ENCODE measurements at regions not wholly inside any gene's neighbourhood (a gene's known extent, or its start where the extent isn't known, plus 50 kb on each side); places are given as distances from the start of the nearest gene placed in this dataset.

GRCh38 chrX:7420717-7421116, 272.8 kb upstream of the PUDP start:
- no peak for DNase-seq
- no peak for TF ChIP-seq CTCF (conservative IDR thresholded peaks at IDR 0.05)
- no peak for TF ChIP-seq EZH2 (IDR thresholded peaks at IDR 0.05; ENCODE audit: low read depth)
- H3K4me2 ChIP-seq = no peak overlapping the region

GRCh38 chrX:7414753-7415152, 266.8 kb upstream of the PUDP start:
- Histone ChIP-seq H2AFZ (no peak overlapping the region), H3K9me3 (ENCODE audit: insufficient read depth, low read depth) (no peaks in the 10 kb centered on the region), H3K4me1 (replicated peaks; ENCODE audit: insufficient read depth) (no peaks in the 10 kb centered on the region), H3K4me3 (no peak overlapping the region), H3K9me2 (ENCODE audit: insufficient read depth) (no peaks in the 10 kb centered on the region), H3K79me2 (ENCODE audit: low read depth) (no peaks in the 10 kb centered on the region), H3K4me2 (no peak overlapping the region), H3K27ac (no peak overlapping the region), H3F3A (ENCODE audit: insufficient read depth, low read depth) (no peaks in the 10 kb centered on the region), H4K20me1 (ENCODE audit: insufficient read depth) (no peaks in the 10 kb centered on the region), H3K27me3 (ENCODE audit: insufficient read depth, low read depth) (no peaks in the 10 kb centered on the region), H3K36me3 (ENCODE audit: low read depth) (no peaks in the 10 kb centered on the region)
- intact Hi-C loops (cut with micrococcal nuclease; ENCODE audit: unreplicated experiment) = no loop called here
- ChIA-PET POLR2A (ENCODE audit: unreplicated experiment) (no interaction called here), CTCF (no interaction called here)
- no peak for DNase-seq
- no TSS peak for BruUV-seq (replicated peaks)
- TF ChIP-seq EZH2 (IDR thresholded peaks at IDR 0.05; ENCODE audit: low read depth) = no peak
- no peak for TF ChIP-seq CTCF (conservative IDR thresholded peaks at IDR 0.05)

More at GRCh38 chrX:7420717-7421116, 272.8 kb upstream of the PUDP start:
- Histone ChIP-seq H4K20me1 (ENCODE audit: insufficient read depth) (no peaks in the 10 kb centered on the region), H3K27ac (no peak overlapping the region), H3K9me2 (ENCODE audit: insufficient read depth) (no peaks in the 10 kb centered on the region), H3K4me1 (replicated peaks; ENCODE audit: insufficient read depth) (no peaks in the 10 kb centered on the region), H2AFZ (no peak overlapping the region), H3F3A (ENCODE audit: insufficient read depth, low read depth) (no peaks in the 10 kb centered on the region), H3K27me3 (ENCODE audit: insufficient read depth, low read depth) (no peaks in the 10 kb centered on the region), H3K36me3 (ENCODE audit: low read depth) (no peaks in the 10 kb centered on the region), H3K9me3 (ENCODE audit: insufficient read depth, low read depth) (no peaks in the 10 kb centered on the region), H3K4me3 (no peak overlapping the region), H3K79me2 (ENCODE audit: low read depth) (no peaks in the 10 kb centered on the region)
- intact Hi-C loops (cut with micrococcal nuclease; ENCODE audit: unreplicated experiment) = no loop called here
- ChIA-PET POLR2A (ENCODE audit: unreplicated experiment) (no interaction called here), CTCF (no interaction called here)
- BruUV-seq (replicated peaks) = no TSS peak

GRCh38 chrX:7412840-7413239, 264.9 kb upstream of the PUDP start:
- no peaks in the 10 kb centered on the region for H4K20me1 ChIP-seq (ENCODE audit: insufficient read depth)
- no peak overlapping the region for H3K4me3 ChIP-seq
- no peak overlapping the region for H2AFZ ChIP-seq
- CTCF ChIA-PET = no interaction called here
- POLR2A ChIA-PET (ENCODE audit: unreplicated experiment) = no interaction called here
- BruUV-seq (replicated peaks) = no TSS peak
- no peaks in the 10 kb centered on the region for H3K36me3 ChIP-seq (ENCODE audit: low read depth)
- H3K79me2 ChIP-seq (ENCODE audit: low read depth) = no peaks in the 10 kb centered on the region
- H3K9me3 ChIP-seq (ENCODE audit: insufficient read depth, low read depth) = no peaks in the 10 kb centered on the region
- no peak overlapping the region for H3K4me2 ChIP-seq
- H3K9me2 ChIP-seq (ENCODE audit: insufficient read depth) = no peaks in the 10 kb centered on the region
- no peak for DNase-seq
- H3F3A ChIP-seq (ENCODE audit: insufficient read depth, low read depth) = no peaks in the 10 kb centered on the region
- intact Hi-C loops (cut with micrococcal nuclease; ENCODE audit: unreplicated experiment) = no loop called here
- H3K27ac ChIP-seq = no peak overlapping the region
- H3K27me3 ChIP-seq (ENCODE audit: insufficient read depth, low read depth) = no peaks in the 10 kb centered on the region
- no peak for TF ChIP-seq CTCF (conservative IDR thresholded peaks at IDR 0.05)
- TF ChIP-seq EZH2 (IDR thresholded peaks at IDR 0.05; ENCODE audit: low read depth) = no peak
- H3K4me1 ChIP-seq (replicated peaks; ENCODE audit: insufficient read depth) = no peaks in the 10 kb centered on the region
